Caco-2 (cell line): ENCODE measurements at regions not wholly inside any gene's neighbourhood (a gene's known extent, or its start where the extent isn't known, plus 50 kb on each side); places are given as distances from the start of the nearest gene placed in this dataset.
"Not testable (repeated sequence)": the region's sequence is repeated elsewhere in the genome, so short reads cannot be mapped to it uniquely, and the experiment has no call there.

ENCODE experiments used
- BruUV-seq: library from RNA; stranded (reverse); fragments of 400-500 nt; replicated peaks from 2 replicates; lab custom pipeline; 2021; lab: Mats Ljungman, UMichigan
- CTCF ChIA-PET: fragments of 300-600 bp; sonication (Branson Sonifier 250); formaldehyde crosslinking; loops from one replicate; lab custom pipeline; 2022; ENCODE audit warnings: antibody characterized with exemption; lab: Charles Lee
- POLR2A ChIA-PET: fragments of 300-600 bp; sonication (Branson Sonifier 250); formaldehyde crosslinking; loops from one replicate; lab custom pipeline; 2022; ENCODE audit warnings: antibody characterized with exemption; lab: Charles Lee
- DNase-seq, 2 experiments: peaks; one replicate each; pipeline versions ENCODE4 v3.0.0 to v3.0.0-alpha.2; 2020 to 2022
- H3K27me3 ChIP-seq: replicated peaks from 2 replicates; pipeline ENCODE4 v1.6.0; 2011; ENCODE audit warnings: low read length; ENCODE audit not compliant: control insufficient read depth, insufficient read depth
- H3K36me3 ChIP-seq: 2 replicates; pipeline ENCODE4 v1.5.1; 2011; ENCODE audit warnings: low read length; ENCODE audit not compliant: control insufficient read depth, insufficient read depth
- H3K4me1 ChIP-seq: fragments of 250-450 bp; sonication (Bioruptor Pico); 2 replicates; pipeline ENCODE4 v1.5.1; 2020; ENCODE audit warnings: mild to moderate bottlenecking
- H3K4me3 ChIP-seq: 2 replicates; pipeline ENCODE4 v1.5.1; 2011; ENCODE audit warnings: low read depth, mild to moderate bottlenecking, control low read depth, low read length
- H3K9me3 ChIP-seq: fragments of 250-450 bp; sonication (Bioruptor Pico); 2 replicates; pipeline ENCODE4 v1.5.1; 2020; ENCODE audit warnings: mild to moderate bottlenecking, moderate library complexity
- H3K27ac Mint-ChIP-seq: one replicate; pipeline ENCODE4 v1.8.0; 2022; ENCODE audit warnings: mixed read lengths; ENCODE audit not compliant: unreplicated experiment
- H3K27me3 Mint-ChIP-seq: one replicate; pipeline ENCODE4 v1.8.0; 2022; ENCODE audit warnings: mixed read lengths; ENCODE audit not compliant: insufficient read depth, unreplicated experiment
- H3K36me3 Mint-ChIP-seq: one replicate; pipeline ENCODE4 v1.8.0; 2022; ENCODE audit warnings: mild to moderate bottlenecking, mixed read lengths; ENCODE audit not compliant: insufficient read depth, unreplicated experiment
- H3K4me1 Mint-ChIP-seq: one replicate; pipeline ENCODE4 v1.8.0; 2022; ENCODE audit warnings: low read depth, mixed read lengths; ENCODE audit not compliant: unreplicated experiment
- H3K4me3 Mint-ChIP-seq: one replicate; pipeline ENCODE4 v1.8.0; 2022; ENCODE audit warnings: mild to moderate bottlenecking, moderate library complexity, mixed read lengths; ENCODE audit not compliant: unreplicated experiment
- H3K9me3 Mint-ChIP-seq: one replicate; pipeline ENCODE4 v1.8.0; 2022; ENCODE audit warnings: mixed read lengths; ENCODE audit not compliant: unreplicated experiment
- CTCF ChIP-seq, 2 experiments: fragments of 200-600 bp in 1 of 2; IDR thresholded peaks; 1 replicate in 1 of 2; 2 replicates in 1 of 2; pipeline versions ENCODE4 v1.5.1 to v1.8.0; 2011 to 2022; ENCODE audit warnings: antibody characterized with exemption in 1 of 2, control low read depth in 1 of 2, inconsistent platforms in 1 of 2, low read depth in 1 of 2, low read length in 1 of 2, mild to moderate bottlenecking in 1 of 2, moderate library complexity in 1 of 2; ENCODE audit not compliant: insufficient read depth in 1 of 2, severe bottlenecking in 1 of 2, unreplicated experiment in 1 of 2
- intact Hi-C: fragments of 100-400 bp; cut with micrococcal nuclease; formaldehyde crosslinking; loops from one replicate; pipeline ENCODE4 v1.10.0; 2022; ENCODE audit not compliant: unreplicated experiment

DNA sequence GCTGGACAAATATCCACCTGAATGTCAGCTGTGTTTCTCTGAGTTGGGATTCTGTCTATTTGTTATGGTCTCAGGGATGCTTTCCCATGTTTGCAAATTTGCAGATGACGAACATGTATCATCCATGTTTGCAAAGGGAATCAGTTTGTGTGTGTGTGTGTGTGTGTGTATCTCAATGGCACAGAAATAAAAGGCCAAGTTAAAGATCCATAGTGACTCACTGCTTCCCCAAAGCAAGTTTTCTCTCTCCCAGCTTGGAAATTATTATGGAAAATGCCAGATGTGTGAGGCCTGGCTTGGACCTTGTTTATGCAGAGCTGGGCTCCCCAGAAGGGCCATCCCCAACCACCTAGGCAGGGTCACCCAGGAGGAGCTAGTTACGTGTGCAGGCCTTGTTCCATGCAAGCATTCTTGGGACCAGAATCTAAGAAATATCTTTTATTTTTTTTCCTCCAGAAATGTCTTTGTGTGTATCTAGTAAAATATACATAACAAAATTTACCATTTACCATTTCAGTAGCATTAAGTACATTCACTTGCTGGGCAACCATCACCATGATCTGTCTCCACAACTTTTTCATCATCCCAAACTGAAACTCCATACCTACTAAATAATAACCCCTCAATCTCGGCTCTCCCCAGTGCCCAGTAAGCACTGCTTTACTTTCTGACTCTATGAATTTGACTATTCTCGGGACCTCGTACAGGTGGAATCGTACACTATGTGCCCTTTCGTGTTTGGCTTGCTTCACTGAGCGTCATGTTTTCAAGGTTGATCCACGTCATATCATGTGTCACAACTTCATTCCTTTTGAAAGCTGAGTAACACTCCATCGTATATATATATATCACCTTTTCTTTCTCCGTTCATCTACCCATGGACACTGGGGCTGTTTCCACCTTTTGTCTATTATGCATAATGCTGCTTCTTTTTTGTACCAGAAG, 56.6 kb upstream of the WNT7B start:
- peaks cover 6% of the 10 kb centered on the region; the same call in 1 of the 2 replicates for H3K4me1 ChIP-seq
- no peak for DNase-seq
- Mint-ChIP-seq H3K4me3 (no peak overlapping the region), H3K4me1 (no peaks in the 10 kb centered on the region), H3K36me3 (no peaks in the 10 kb centered on the region), H3K27ac (no peak overlapping the region), H3K9me3 (no peaks in the 10 kb centered on the region), H3K27me3 (peaks cover 2% of the 10 kb centered on the region)
- no peaks in the 10 kb centered on the region for H3K27me3 ChIP-seq
- TF ChIP-seq CTCF (IDR thresholded peaks at IDR 0.05; ENCODE audit: insufficient read depth in 1 of 2, low read depth in 1 of 2, low read length in 1 of 2, severe bottlenecking in 1 of 2, unreplicated experiment in 1 of 2), result no peak
- no TSS peak for BruUV-seq
- no peaks in the 10 kb centered on the region for H3K9me3 ChIP-seq
- CTCF ChIA-PET, result interaction anchor here (1.3 kb wide), 1 partner anchor 27 kb away, joined by 5 read pairs; no protein-coding TSS in a partner anchor
- no peaks in the 10 kb centered on the region for H3K36me3 ChIP-seq
- POLR2A ChIA-PET, result interaction anchor here (3.5 kb wide), 1 partner anchor 19 kb away, joined by 36 read pairs; no protein-coding TSS in a partner anchor
- intact Hi-C loops, result no loop called here
- no peak overlapping the region for H3K4me3 ChIP-seq

DNA sequence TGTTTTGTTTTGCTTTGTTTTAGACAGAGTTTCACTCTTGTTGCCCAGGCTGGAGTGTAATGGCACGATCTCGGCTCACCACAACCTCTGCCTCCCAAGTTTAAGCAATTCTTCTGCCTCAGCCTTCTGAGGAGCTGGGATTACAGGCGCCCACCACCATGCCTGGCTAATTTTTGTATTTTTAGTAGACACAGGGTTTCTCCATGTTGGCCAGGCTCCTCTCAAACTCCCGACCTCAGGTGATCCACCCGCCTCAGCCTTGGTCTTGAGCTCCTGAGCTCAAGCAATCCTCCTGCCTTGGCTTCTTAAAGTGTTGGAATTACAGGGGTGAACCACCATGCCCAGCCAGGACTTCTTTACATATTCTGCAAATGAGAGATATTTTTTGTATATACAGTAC, 57.5 kb upstream of the WNT7B start:
- CTCF ChIA-PET, result interaction anchor here (1.3 kb wide), 1 partner anchor 28 kb away, joined by 5 read pairs; no protein-coding TSS in a partner anchor
- H3K36me3 ChIP-seq, H3K27me3 ChIP-seq, H3K27ac Mint-ChIP-seq, H3K36me3 Mint-ChIP-seq, BruUV-seq, H3K4me1 Mint-ChIP-seq, H3K4me3 ChIP-seq, H3K27me3 Mint-ChIP-seq, H3K9me3 ChIP-seq, DNase-seq, H3K9me3 Mint-ChIP-seq, H3K4me1 ChIP-seq, intact Hi-C loops: not testable (repeated sequence)
- H3K4me3 Mint-ChIP-seq, result peak overlapping the region; percentile 76
- POLR2A ChIA-PET, result interaction anchor here (3.5 kb wide), 1 partner anchor 20 kb away, joined by 36 read pairs; no protein-coding TSS in a partner anchor

- no peak overlapping the region for H3K27ac Mint-ChIP-seq
- ChIA-PET POLR2A (interaction anchor here (0.6 to 3.5 kb wide), 5 partner anchors 16 to 790 kb away, joined by 3 to 36 read pairs (median 5); partner anchors contain the start of gene TTC38), CTCF (interaction anchor here (0.5 to 2.2 kb wide), 10 partner anchors 8 to 981 kb away, joined by 3 to 58 read pairs (median 3); no protein-coding TSS in a partner anchor)
- Histone ChIP-seq H3K4me3 (peak overlapping the region; percentile 52), H3K27me3 (no peaks in the 10 kb centered on the region), H3K4me1 (peaks cover 6% of the 10 kb centered on the region; the same call in 1 of the 2 replicates), H3K36me3 (no peaks in the 10 kb centered on the region), H3K9me3 (no peaks in the 10 kb centered on the region)
- H3K4me1 Mint-ChIP-seq, result no peaks in the 10 kb centered on the region
- TF ChIP-seq CTCF (IDR thresholded peaks at IDR 0.05; ENCODE audit: insufficient read depth in 1 of 2, low read depth in 1 of 2, low read length in 1 of 2, severe bottlenecking in 1 of 2, unreplicated experiment in 1 of 2), result no peak
- intact Hi-C loops, result no loop called here
- H3K27me3 Mint-ChIP-seq, result peaks cover 2% of the 10 kb centered on the region
- BruUV-seq, result no TSS peak
- DNase-seq, result no peak
- no peaks in the 10 kb centered on the region for H3K9me3 Mint-ChIP-seq
- H3K36me3 Mint-ChIP-seq, result no peaks in the 10 kb centered on the region
- H3K4me3 Mint-ChIP-seq, result peak overlapping the region; percentile 76
These were observed 58.4 kb upstream of the WNT7B start for GRCh38 chr22:46035380-46035741.
